SK-N-SH treated with all-trans-retinoic acid at 6 μM for 48 hours (cell line): ENCODE measurements at regions not wholly inside any gene's neighbourhood (a gene's known extent, or its start where the extent isn't known, plus 50 kb on each side); places are given as distances from the start of the nearest gene placed in this dataset.

Source experiments
- ARNTL ChIP-seq: fragments of 450-650 bp; formaldehyde crosslinking; IDR thresholded peaks from 2 replicates; pipeline ENCODE4 v1.5.0; 2020; ENCODE audit warnings: low read depth, mild to moderate bottlenecking, moderate library complexity, borderline replicate concordance
- CSDC2 ChIP-seq: fragments of 250-450 bp; sonication (Bioruptor Pico); IDR thresholded peaks from 2 replicates; pipeline ENCODE4 v1.5.0; 2020; ENCODE audit warnings: mild to moderate bottlenecking, moderate library complexity
- ESRRG ChIP-seq: fragments of 250-450 bp; sonication (Bioruptor Pico); IDR thresholded peaks from 2 replicates; pipeline ENCODE4 v1.6.1; 2021; ENCODE audit warnings: mild to moderate bottlenecking
- PPARA ChIP-seq: fragments of 250-450 bp; sonication (Bioruptor Pico); IDR thresholded peaks from 2 replicates; pipeline ENCODE4 v1.5.0; 2020; ENCODE audit warnings: mild to moderate bottlenecking, borderline replicate concordance
- RARB ChIP-seq: fragments of 250-450 bp; sonication (Bioruptor Pico); IDR thresholded peaks from 2 replicates; pipeline ENCODE4 v1.8.0; 2021; ENCODE audit warnings: mild to moderate bottlenecking, moderate library complexity
- TCF4 ChIP-seq: fragments of 250-450 bp; sonication (Bioruptor Pico); IDR thresholded peaks from 2 replicates; pipeline ENCODE4 v1.8.0; 2021; ENCODE audit warnings: mild to moderate bottlenecking, moderate library complexity, borderline replicate concordance
- ZC3H10 ChIP-seq: fragments of 250-450 bp; sonication (Bioruptor Pico); IDR thresholded peaks from 2 replicates; pipeline ENCODE4 v1.5.1; 2021; ENCODE audit warnings: mild to moderate bottlenecking, moderate library complexity
- ZFP3 ChIP-seq: fragments of 250-450 bp; sonication (Bioruptor Pico); IDR thresholded peaks from 2 replicates; pipeline ENCODE4 v1.5.0; 2020; ENCODE audit warnings: mild to moderate bottlenecking, moderate library complexity
- ZNF70 ChIP-seq: fragments of 450-650 bp; formaldehyde crosslinking; IDR thresholded peaks from 2 replicates; pipeline ENCODE4 v1.5.0; 2020; ENCODE audit warnings: mild to moderate bottlenecking, moderate library complexity
- TF ChIP-seq, protein P1 (sequence below): fragments of 250-450 bp; sonication (Bioruptor Pico); IDR thresholded peaks from 2 replicates; pipeline ENCODE4 v1.8.0; 2020; ENCODE audit warnings: mild to moderate bottlenecking, moderate library complexity, borderline replicate concordance
- TF ChIP-seq, protein P2 (sequence below): fragments of 250-450 bp; sonication (Bioruptor Pico); IDR thresholded peaks from 2 replicates; pipeline ENCODE4 v1.8.0; 2021; ENCODE audit warnings: low read depth, mild to moderate bottlenecking, moderate library complexity, borderline replicate concordance
- TF ChIP-seq, protein P3 (sequence below): fragments of 250-450 bp; sonication (Bioruptor Pico); IDR thresholded peaks from 2 replicates; pipeline ENCODE4 v1.5.0; 2020; ENCODE audit warnings: mild to moderate bottlenecking, moderate library complexity

DNA sequence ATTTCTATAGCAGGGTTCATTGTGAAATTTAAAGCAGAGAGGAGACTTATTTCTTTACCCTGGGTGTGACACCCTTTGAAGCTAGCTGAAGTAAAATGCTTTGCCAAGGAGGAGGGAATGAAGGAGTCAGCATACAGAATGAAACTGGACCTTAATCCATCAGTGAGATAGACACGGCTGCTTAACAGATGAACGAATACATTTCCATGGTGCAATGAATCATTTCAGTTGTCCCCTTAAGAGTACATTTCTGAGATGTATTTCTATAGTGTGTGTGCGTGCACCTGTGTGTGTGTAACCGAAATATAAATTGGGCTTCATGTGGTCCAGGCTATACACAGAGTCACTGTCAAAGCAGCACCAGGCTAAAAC, 73.8 kb upstream of the CD93 start:
- TF ChIP-seq CSDC2 (CRISPR knock-in tag) (no peak), ESRRG (CRISPR knock-in tag) (no peak), PPARA (CRISPR knock-in tag) (no peak), TCF4 (no peak), ZFP3 (CRISPR knock-in tag) (no peak), ARNTL (no peak), ZNF70 (CRISPR knock-in tag) (no peak), ZC3H10 (CRISPR knock-in tag) (no peak), RARB (no peak)
- TF ChIP-seq, protein P1, sequence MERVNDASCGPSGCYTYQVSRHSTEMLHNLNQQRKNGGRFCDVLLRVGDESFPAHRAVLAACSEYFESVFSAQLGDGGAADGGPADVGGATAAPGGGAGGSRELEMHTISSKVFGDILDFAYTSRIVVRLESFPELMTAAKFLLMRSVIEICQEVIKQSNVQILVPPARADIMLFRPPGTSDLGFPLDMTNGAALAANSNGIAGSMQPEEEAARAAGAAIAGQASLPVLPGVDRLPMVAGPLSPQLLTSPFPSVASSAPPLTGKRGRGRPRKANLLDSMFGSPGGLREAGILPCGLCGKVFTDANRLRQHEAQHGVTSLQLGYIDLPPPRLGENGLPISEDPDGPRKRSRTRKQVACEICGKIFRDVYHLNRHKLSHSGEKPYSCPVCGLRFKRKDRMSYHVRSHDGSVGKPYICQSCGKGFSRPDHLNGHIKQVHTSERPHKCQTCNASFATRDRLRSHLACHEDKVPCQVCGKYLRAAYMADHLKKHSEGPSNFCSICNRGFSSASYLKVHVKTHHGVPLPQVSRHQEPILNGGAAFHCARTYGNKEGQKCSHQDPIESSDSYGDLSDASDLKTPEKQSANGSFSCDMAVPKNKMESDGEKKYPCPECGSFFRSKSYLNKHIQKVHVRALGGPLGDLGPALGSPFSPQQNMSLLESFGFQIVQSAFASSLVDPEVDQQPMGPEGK (CRISPR knock-in tag), result no peak
- TF ChIP-seq, protein P2, sequence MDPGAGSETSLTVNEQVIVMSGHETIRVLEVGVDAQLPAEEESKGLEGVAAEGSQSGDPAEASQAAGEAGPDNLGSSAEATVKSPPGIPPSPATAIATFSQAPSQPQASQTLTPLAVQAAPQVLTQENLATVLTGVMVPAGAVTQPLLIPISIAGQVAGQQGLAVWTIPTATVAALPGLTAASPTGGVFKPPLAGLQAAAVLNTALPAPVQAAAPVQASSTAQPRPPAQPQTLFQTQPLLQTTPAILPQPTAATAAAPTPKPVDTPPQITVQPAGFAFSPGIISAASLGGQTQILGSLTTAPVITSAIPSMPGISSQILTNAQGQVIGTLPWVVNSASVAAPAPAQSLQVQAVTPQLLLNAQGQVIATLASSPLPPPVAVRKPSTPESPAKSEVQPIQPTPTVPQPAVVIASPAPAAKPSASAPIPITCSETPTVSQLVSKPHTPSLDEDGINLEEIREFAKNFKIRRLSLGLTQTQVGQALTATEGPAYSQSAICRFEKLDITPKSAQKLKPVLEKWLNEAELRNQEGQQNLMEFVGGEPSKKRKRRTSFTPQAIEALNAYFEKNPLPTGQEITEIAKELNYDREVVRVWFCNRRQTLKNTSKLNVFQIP (CRISPR knock-in tag), result no peak
- TF ChIP-seq, protein P3, sequence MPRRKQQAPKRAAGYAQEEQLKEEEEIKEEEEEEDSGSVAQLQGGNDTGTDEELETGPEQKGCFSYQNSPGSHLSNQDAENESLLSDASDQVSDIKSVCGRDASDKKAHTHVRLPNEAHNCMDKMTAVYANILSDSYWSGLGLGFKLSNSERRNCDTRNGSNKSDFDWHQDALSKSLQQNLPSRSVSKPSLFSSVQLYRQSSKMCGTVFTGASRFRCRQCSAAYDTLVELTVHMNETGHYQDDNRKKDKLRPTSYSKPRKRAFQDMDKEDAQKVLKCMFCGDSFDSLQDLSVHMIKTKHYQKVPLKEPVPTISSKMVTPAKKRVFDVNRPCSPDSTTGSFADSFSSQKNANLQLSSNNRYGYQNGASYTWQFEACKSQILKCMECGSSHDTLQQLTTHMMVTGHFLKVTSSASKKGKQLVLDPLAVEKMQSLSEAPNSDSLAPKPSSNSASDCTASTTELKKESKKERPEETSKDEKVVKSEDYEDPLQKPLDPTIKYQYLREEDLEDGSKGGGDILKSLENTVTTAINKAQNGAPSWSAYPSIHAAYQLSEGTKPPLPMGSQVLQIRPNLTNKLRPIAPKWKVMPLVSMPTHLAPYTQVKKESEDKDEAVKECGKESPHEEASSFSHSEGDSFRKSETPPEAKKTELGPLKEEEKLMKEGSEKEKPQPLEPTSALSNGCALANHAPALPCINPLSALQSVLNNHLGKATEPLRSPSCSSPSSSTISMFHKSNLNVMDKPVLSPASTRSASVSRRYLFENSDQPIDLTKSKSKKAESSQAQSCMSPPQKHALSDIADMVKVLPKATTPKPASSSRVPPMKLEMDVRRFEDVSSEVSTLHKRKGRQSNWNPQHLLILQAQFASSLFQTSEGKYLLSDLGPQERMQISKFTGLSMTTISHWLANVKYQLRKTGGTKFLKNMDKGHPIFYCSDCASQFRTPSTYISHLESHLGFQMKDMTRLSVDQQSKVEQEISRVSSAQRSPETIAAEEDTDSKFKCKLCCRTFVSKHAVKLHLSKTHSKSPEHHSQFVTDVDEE, result no peak
